ENCODE measurements at regions not wholly inside any gene's neighbourhood (a gene's known extent, or its start where the extent isn't known, plus 50 kb on each side); places are given as distances from the start of the nearest gene placed in this dataset.

GRCh38 chr19:30672926-30673325, 300.7 kb downstream of the ZNF536 start:
- DNase-seq, result no peak

- no peak for DNase-seq
Observed at GRCh38 chr19:30671622-30672051, 299.5 kb downstream of the ZNF536 start.

- DNase-seq, result no peak
Observed at GRCh38 chr19:30671367-30671619, 299.1 kb downstream of the ZNF536 start.

GRCh38 chr19:30670562-30671366, 298.6 kb downstream of the ZNF536 start:
- DNase-seq, result no peak

GRCh38 chr19:30670011-30670329, 297.8 kb downstream of the ZNF536 start:
- DNase-seq, result no peak

- DNase-seq, result no peak
Observed at GRCh38 chr19:30669329-30670010, 297.3 kb downstream of the ZNF536 start.

- no peak for DNase-seq
Observed at GRCh38 chr19:30668521-30669155, 296.5 kb downstream of the ZNF536 start.

GRCh38 chr19:30667746-30668145, 295.6 kb downstream of the ZNF536 start:
- no peak for DNase-seq

- no peak for DNase-seq
Observed at GRCh38 chr19:30667227-30667626, 295.0 kb downstream of the ZNF536 start.

GRCh38 chr19:30666301-30666803, 294.2 kb downstream of the ZNF536 start:
- DNase-seq, result peak in 1 of 2 experiments; percentile 26

GRCh38 chr19:30665449-30665848, 293.3 kb downstream of the ZNF536 start:
- no peak for DNase-seq

- DNase-seq, result no peak
Observed at GRCh38 chr19:30663611-30664174, 291.5 kb downstream of the ZNF536 start.

GRCh38 chr19:30662211-30662861, 290.2 kb downstream of the ZNF536 start:
- DNase-seq, result no peak

GRCh38 chr19:30659638-30660037, 287.5 kb downstream of the ZNF536 start:
- no peak for DNase-seq

GRCh38 chr19:30656520-30657100, 284.4 kb downstream of the ZNF536 start:
- no peak for DNase-seq

- DNase-seq, result no peak
Observed at GRCh38 chr19:30653646-30654386, 281.6 kb downstream of the ZNF536 start.

- DNase-seq, result no peak
Observed at GRCh38 chr19:30652751-30653150, 280.6 kb downstream of the ZNF536 start.

GRCh38 chr19:30651691-30652090, 279.5 kb downstream of the ZNF536 start:
- DNase-seq, result no peak

GRCh38 chr19:30651066-30651465, 278.9 kb downstream of the ZNF536 start:
- DNase-seq, result no peak

- DNase-seq, result peak in 1 of 2 experiments; percentile 34
Observed at GRCh38 chr19:30649934-30650614, 277.9 kb downstream of the ZNF536 start.
